Right lobe of liver (tissue), 6 donors: ENCODE measurements at regions not wholly inside any gene's neighbourhood (a gene's known extent, or its start where the extent isn't known, plus 50 kb on each side); places are given as distances from the start of the nearest gene placed in this dataset.

Experiments
- ATAC-seq, 4 donors: fragments of 200-7000 bp; cut with Tn5 transposase; one replicate each; pipeline ENCODE4 v1.9.1; 2020; ENCODE audit warnings: mild to moderate bottlenecking in 4 of 4, moderate library complexity in 4 of 4
- DNase-seq, 3 donors: peaks; one replicate each; pipeline ENCODE4 v3.0.0-alpha.2; 2020
- H3K27ac ChIP-seq, 3 donors: fragments of 200-600 bp; one replicate each; pipeline ENCODE4 v1.8.0; 2022
- H3K27me3 ChIP-seq, 2 donors: fragments of 200-600 bp; one replicate each; pipeline ENCODE4 v1.8.0; 2022
- H3K36me3 ChIP-seq, 4 donors: fragments of 200-600 bp; sonication (generic) in 1 of 4; one replicate each; pipeline versions ENCODE4 v1.5.1 to v1.8.0; 2017 to 2022; ENCODE audit warnings: control low read depth in 1 of 4
- H3K4me1 ChIP-seq, 4 donors: fragments of 200-600 bp; sonication (generic) in 1 of 4; one replicate each; pipeline versions ENCODE4 v1.5.1 to v1.8.0; 2017 to 2022; ENCODE audit warnings: control low read depth in 1 of 4
- H3K4me3 ChIP-seq, 3 donors: fragments of 200-600 bp; one replicate each; pipeline ENCODE4 v1.8.0; 2022
- H3K9me3 ChIP-seq, 4 donors: fragments of 200-600 bp; sonication (generic) in 1 of 4; one replicate each; pipeline versions ENCODE4 v1.5.1 to v1.8.0; 2017 to 2022; ENCODE audit warnings: control low read depth in 1 of 4
- CTCF ChIP-seq, 4 donors: fragments of 200-600 bp in 3 of 4; fragments of 450-650 bp in 1 of 4; IDR thresholded peaks; one replicate each; pipeline versions ENCODE4 v1.5.1 to v1.8.0; 2016 to 2022; ENCODE audit warnings: antibody characterized with exemption in 4 of 4, mild to moderate bottlenecking in 2 of 4
- POLR2A ChIP-seq: fragments of 450-650 bp; IDR thresholded peaks from one replicate; pipeline ENCODE4 v1.6.1; 2017; ENCODE audit warnings: antibody characterized with exemption, mild to moderate bottlenecking
- WGBS: methylation state at CpG from one replicate; pipeline ENCODE4 v1.1.6; 2018; ENCODE audit warnings: low coverage, low lambda C conversion rate; ENCODE audit not compliant: insufficient coverage; ENCODE audit errors: missing lambda C conversion rate; 5-methylcytosine and 5-hydroxymethylcytosine counted together
- intact Hi-C, 2 donors: fragments of 100-400 bp; cut with DNase I; formaldehyde crosslinking; loops; one replicate each; pipeline versions ENCODE4 v1.11.2 to v1.14.1; 2022
- donor health status: DM: no; HTN: yes; CAD: no.
- donor health status: DM: no; HTN: no; CAD: no.
- donor health status: DM: no; HTN: no; CAD: no.
- donor health status: DM: no; HTN: yes; CAD: no.
- donor health status: DM: no; HTN: yes; CAD: no.

- no peaks in the 10 kb centered on the region for H3K27me3 ChIP-seq
- no peak overlapping the region for H3K4me3 ChIP-seq
- TF ChIP-seq POLR2A (no peak), CTCF (IDR thresholded peaks at IDR 0.05) (no peak)
- ATAC-seq (peak in 1 of 4 donors; percentile 50), DNase-seq (no peak)
- H3K9me3 ChIP-seq: no peaks in the 10 kb centered on the region
- H3K36me3 ChIP-seq: no peaks in the 10 kb centered on the region
- intact Hi-C loops: no loop called here
- WGBS: 47% methylated on average over 7 of the region's 7 CpGs
- no peaks in the 10 kb centered on the region for H3K4me1 ChIP-seq
- H3K27ac ChIP-seq: no peak overlapping the region
Measured at GRCh38 chr3:180306691-180307090, 270.0 kb upstream of the PEX5L start.

- intact Hi-C loops: no loop called here
- Histone ChIP-seq H3K4me1 (no peaks in the 10 kb centered on the region), H3K27me3 (no peaks in the 10 kb centered on the region), H3K9me3 (no peaks in the 10 kb centered on the region), H3K4me3 (no peak overlapping the region), H3K27ac (no peak overlapping the region), H3K36me3 (no peaks in the 10 kb centered on the region)
- no peak for DNase-seq
- WGBS: 55% methylated on average over 1 of the region's 1 CpG
- TF ChIP-seq POLR2A: no peak
- no peak for TF ChIP-seq CTCF (IDR thresholded peaks at IDR 0.05)
- ATAC-seq: no peak
Measured at GRCh38 chr3:180311242-180311641, 274.5 kb upstream of the PEX5L start.

DNA sequence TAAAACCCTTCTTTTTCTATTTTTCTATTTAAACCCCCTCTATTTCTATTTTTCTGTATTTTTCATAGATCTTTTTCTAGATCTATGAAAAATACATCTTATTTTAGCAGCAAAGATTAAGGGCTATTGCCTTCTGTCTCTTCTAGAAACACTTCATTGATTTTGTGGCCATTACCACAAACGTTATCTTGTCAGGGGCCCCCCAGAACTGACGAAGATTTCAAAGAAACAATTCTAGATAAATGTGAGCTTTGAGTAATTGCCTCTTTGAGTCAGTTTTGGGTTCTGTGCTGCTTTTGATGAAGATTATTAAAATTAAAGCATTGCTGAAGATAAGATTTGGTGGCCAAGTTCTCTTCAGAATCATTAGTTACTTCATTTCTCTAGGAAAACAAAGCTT is 279.6 kb upstream of the PEX5L start:
- no peak for ATAC-seq
- Histone ChIP-seq H3K36me3 (no peaks in the 10 kb centered on the region), H3K27ac (no peak overlapping the region), H3K4me3 (no peak overlapping the region), H3K9me3 (no peaks in the 10 kb centered on the region), H3K4me1 (no peaks in the 10 kb centered on the region), H3K27me3 (no peaks in the 10 kb centered on the region)
- intact Hi-C loops: no loop called here
- DNase-seq: no peak
- TF ChIP-seq POLR2A (no peak), CTCF (IDR thresholded peaks at IDR 0.05) (no peak)
- WGBS: 13% methylated on average over 2 of the region's 2 CpGs

DNA sequence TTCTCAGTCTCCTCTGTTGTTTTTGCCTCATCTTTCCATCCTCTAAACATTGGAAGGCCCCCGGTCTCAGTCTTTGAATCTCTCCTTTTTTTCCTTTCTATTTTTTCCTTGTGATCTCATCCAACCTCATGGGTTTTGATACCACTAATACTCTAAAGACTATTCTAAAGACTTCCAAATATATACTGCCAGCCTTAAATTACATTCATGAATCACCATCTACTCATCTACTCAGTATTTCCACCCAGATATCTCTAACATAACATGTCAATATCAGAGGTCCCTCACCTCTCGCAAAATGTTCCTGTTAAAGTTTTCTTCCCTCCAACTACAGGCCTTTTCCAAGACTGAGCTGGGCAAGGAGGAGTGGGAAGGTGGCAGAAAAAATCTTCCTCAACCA is 282.5 kb upstream of the TTC14 start:
- intact Hi-C loops: no loop called here
- TF ChIP-seq POLR2A (no peak), CTCF (IDR thresholded peaks at IDR 0.05) (no peak)
- Histone ChIP-seq H3K27ac (no peak overlapping the region), H3K4me1 (no peaks in the 10 kb centered on the region), H3K9me3 (no peaks in the 10 kb centered on the region), H3K36me3 (no peaks in the 10 kb centered on the region), H3K4me3 (no peak overlapping the region), H3K27me3 (no peaks in the 10 kb centered on the region)
- WGBS: 68% methylated on average over 2 of the region's 2 CpGs
- no peak for DNase-seq
- no peak for ATAC-seq

DNA sequence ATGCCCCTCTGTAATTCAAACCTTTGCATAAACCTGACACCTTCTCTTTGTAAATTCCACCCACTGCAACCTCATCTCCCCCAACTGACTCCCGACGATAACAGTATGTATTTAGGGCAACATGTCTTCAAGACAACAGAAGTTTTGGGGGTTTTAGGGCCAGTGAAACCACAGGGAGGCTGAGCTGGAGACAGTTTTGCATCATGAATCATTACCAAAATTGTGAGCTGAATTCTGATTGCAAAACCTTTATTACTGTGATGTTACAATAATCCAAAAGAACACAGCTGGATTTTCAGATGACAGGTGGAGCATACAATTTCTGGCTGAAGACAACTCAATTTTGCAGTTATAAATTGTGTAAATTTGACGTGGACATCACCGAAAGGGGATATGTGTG is 281.3 kb upstream of the TTC14 start:
- H3K4me1 ChIP-seq: no peaks in the 10 kb centered on the region
- ATAC-seq: no peak
- H3K27ac ChIP-seq: no peak overlapping the region
- H3K27me3 ChIP-seq: no peaks in the 10 kb centered on the region
- TF ChIP-seq CTCF (IDR thresholded peaks at IDR 0.05): no peak
- TF ChIP-seq POLR2A: no peak
- no peak for DNase-seq
- no peak overlapping the region for H3K4me3 ChIP-seq
- 62% methylated on average over 4 of the region's 4 CpGs for WGBS
- intact Hi-C loops: no loop called here
- H3K36me3 ChIP-seq: no peaks in the 10 kb centered on the region
- H3K9me3 ChIP-seq: no peaks in the 10 kb centered on the region
